Stimulated activated CD4-positive, alpha-beta T cell treated with anti-CD3 and anti-CD28 coated beads, Interleukin-12 subunit alpha, Interleukin-12 subunit beta, amount 100 ng/mL, for 4 hours (primary cell): ENCODE measurements at regions not wholly inside any gene's neighbourhood (a gene's known extent, or its start where the extent isn't known, plus 50 kb on each side); places are given as distances from the start of the nearest gene placed in this dataset.
"Not testable (repeated sequence)": the region's sequence is repeated elsewhere in the genome, so short reads cannot be mapped to it uniquely, and the experiment has no call there.

Experiments
- DNase-seq: peaks from one replicate; pipeline ENCODE4 v3.0.0-alpha.2; 2020

DNA sequence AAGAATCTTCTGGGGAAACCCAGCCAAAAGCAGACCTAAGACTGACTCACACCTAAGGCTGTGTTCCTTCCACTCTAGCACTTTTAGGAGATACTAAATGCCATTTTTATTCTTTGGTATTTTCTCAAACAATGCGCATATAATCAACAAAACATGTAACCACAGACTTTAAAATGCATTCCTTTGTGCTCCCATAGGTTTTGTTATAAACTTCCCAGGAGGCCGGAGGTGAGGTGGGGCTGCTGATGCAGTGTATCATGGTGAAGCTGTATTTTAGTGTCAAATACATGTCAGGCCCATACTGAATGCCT, 155.2 kb downstream of the BTBD3 start:
- no peak for DNase-seq

DNA sequence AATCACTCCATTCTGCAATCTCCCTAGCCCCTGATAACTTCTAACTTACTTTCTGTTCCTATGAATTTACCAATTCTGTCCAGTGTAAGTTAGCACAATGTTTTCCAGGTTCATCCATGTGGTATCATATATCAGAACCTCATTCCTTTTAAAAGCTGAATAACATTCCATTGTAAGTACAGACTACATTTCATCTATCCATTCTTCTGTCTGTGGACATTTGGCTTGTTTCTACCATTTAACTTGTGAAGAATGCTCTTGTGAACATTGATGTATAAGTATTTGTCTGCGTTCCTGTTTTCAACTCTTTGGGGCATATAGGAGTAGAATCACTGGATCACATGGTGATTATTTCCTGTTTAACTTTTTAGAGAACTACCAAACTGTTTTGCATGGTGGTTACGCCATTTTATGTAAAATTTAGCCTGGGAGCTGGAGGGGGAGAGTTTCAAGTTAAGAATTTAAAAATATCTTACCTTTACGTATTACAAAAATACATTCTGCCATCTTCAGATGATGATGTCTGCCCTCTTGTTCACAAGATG, 156.5 kb downstream of the BTBD3 start:
- DNase-seq, result no peak

DNA sequence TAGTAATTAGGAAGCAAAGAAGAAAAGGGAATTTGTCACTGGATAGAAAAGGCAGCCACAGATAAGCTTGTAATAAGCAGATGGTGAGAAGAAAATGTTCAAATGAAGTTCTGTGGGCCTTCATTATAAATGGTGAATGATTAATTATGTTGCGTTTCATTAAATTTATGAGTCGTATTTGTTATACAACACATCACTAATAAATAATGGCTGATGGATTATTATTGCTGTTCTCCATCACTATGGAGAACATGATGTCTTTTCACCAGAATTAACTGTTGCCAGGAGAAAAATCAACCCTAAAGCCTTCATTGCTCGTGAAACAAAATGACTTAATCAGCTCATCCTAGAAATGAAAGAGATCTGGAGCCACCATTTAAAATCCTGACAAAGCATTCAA, 158.5 kb downstream of the BTBD3 start:
- no peak for DNase-seq

DNA sequence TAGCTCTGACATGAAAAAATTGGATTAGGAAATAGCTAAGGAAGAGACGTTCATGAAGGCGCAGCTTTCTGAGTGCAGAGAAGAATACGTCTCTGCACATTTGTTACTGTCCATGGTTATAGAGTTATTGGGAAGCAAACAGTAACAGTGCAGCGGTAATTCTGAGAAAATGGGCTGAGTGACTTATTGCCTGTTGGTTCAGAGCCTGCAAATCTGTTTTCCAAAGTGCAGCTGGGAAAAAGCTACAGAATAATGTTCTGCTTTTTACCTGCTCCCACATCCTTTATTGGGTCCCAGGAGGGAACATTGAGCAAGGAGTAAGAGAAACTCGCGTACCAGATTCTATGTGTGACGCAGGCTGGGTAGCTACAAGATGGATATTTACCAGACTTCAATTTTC, 160.2 kb downstream of the BTBD3 start:
- no peak for DNase-seq

DNA sequence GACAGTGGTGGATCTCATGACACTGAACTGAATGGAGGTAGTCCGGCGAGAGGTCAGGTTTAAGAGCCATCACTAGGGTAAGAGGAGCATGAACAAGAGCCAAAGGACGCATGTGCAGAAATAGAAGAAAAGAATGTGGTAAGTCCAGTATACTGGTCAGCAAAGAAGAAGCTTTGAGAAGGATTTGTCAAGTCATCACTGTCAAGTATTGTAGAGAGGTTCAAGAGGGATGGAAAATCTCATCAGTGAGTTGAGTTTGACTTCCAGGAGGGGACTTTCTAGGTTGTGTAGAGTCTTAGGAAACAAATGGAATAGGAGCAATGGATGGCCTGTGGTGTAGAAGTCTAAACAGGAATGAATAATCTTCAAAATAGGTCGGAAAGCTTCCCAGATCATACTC, 161.8 kb downstream of the BTBD3 start:
- DNase-seq, result no peak

DNA sequence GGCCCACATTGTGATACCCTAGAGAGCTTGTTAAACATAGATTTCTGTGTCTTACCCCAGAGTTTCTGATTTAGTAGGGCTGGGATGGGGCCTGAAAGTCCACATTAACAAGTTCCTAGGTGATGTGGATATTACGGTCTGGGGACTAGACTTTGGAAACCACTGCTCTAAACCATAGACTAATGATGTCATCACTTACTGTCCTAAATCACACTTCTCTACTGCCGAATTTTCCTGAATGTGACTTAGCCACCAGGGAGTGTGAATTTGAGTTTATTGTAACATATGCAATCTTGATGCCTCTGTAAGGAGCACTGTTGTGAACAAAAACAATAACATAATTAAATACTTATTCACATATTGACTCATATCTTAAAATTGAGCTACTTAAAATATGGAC, 165.6 kb downstream of the BTBD3 start:
- DNase-seq, result no peak

DNA sequence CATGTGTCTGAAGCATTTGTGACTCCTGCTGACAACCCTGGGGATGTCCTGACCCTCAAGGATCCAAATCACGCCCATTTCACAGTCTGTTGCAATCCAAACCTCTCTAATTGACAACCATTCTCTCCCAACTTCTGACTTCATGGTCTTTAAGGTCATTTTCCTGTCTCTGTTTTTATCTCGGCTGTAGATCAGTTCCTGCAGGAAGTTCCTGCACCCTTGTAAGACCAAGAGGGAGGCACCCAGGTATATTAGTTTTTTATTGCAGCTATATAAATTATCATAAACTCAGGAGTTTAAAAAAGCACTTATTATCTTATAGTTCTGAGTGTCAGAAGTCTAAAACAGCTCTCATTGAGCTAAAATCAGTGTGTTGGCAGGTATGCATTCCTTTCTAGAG, 166.8 kb downstream of the BTBD3 start:
- no peak for DNase-seq

DNA sequence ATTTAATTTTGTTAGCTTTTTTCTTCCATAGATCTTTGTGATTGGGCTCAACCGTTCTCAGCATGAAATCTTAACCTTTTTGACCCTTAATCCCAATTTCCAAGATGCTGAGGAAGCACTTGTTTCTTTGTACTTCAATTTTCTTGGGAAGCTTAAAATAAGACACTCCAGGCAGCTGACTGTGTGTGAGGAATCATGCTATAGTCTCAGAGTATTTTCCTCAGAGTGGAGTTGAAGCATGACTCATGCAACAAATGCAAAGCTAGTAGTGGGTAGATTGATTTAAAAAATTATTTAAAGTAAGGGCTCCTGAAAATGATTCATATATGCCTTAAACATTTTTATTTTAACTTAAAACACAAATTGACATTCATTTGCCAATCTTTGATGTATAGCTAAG, 168.7 kb downstream of the BTBD3 start:
- no peak for DNase-seq

DNA sequence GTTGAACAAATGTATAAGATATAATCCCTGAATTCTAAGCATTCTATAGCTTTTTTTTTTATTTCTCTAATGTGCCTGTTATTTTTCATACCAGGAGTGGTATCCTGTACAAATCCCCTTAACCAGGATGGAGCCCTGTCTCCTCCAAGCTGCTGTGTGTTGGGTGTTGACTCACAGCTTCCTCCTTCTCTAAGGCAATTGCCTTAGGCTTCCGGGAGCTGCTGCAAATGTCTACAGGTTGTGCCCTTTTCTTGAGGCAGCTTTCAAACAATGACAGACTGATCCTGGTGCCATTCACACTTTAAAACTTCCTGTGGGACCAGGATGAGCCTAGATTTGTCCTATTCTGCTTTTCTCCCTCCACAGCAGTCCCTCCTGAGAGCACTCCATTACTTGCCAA, 173.2 kb downstream of the BTBD3 start:
- DNase-seq, result no peak

DNA sequence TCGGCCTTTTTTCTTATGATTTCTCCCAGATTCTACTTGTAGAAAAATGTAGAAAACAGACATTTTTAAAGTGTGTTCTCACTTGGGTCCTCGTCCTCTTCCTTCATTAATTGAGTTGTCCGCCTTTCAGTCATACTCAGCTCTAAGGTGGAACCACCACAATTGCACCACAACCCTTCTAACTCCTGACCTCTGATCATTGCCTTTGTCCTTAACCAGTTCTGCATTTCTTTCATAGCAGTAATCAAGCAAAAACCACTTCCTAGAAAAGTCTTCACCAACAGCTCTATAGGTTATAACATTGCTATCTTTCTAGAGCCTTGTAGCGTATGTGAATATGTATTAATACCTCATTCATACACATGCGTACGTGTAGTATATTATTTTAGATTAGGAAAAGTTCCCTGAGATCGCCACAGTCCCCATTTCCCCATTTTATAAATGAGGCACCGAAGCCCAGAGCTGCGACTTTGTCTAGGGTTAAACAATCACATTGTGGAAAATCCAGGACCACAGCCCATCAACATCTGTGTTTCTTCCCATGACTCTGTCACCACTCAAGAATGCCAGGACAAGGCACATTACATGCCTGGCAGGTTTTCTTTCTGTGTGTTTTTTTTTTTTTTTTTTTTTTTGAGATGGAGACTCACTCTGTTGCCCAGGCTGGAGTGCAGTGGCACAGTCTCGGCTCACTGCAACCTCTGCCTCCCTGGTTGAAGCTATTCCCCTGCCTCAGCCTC, 175.5 kb downstream of the BTBD3 start:
- no peak for DNase-seq

DNA sequence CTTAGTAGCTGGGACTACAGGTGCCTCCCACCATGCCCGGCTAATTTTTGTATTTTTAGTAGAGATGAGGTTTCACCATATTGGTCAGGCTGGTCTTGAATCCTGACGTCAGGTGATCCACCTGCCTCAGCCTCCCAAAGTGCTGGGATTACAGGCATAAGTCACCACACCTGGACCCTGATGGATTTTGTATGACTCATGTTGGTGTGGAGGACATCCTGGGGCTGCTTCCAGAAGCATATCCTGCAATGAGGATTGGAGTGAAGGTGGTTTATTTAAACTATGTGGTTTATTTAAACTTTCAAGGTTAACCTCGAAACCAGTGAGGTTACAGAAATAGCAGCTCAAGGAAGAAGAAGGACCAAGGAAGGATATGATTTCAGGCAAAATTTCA, 176.1 kb downstream of the BTBD3 start:
- DNase-seq, result not testable (repeated sequence)

DNA sequence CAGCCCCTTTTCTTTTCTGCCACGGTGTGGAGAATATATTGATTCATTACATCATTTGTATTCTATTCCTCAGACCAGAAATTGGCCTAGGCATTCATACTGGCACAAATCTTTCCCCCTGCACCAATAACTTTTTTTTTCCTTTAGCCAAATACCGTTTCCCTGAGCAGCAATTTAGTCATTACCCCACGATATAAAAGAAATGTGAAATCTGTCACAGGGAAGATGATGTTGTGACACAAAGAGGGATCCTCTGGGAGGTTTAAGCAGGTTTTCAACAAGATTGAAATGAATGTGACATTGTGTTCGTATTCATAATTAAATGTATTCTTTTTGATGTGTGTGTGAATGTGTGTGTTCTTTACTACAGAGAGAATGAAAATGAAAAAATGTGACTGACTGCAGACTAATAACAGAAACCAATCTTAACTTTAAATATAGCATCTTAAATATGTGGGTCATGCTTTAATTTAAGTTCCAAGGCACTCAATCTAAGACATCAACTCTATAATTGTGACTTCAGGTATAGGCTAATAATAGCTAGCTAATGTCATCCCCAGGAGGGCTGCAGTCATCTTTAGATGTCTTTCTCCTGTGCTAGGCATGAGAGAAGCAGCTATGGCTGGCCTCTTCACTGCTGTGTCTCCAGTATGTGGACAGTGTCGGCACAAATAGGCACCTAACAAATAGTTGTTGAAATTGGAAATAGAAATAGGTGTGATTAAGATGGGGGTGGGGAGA, 177.7 kb downstream of the BTBD3 start:
- DNase-seq, result no peak

DNA sequence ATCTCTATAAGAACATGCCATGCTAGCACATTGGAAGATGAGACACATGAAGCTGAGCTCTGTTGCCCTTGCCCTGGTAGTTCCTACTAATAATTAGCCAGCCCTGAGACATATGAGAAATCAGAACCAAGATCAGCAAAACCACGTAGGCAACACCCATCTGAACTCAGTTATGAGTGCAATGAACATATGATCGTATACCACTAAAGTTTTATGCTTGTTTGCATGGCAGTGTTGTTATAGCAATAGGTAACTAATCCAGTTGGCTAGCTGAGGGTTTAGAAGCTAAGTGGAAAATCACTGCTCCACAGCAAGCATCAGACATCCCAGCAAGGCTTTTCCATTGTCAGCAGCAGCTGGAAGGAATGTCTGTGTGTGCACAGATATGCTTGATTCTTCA, 180.7 kb downstream of the BTBD3 start:
- DNase-seq, result no peak

DNA sequence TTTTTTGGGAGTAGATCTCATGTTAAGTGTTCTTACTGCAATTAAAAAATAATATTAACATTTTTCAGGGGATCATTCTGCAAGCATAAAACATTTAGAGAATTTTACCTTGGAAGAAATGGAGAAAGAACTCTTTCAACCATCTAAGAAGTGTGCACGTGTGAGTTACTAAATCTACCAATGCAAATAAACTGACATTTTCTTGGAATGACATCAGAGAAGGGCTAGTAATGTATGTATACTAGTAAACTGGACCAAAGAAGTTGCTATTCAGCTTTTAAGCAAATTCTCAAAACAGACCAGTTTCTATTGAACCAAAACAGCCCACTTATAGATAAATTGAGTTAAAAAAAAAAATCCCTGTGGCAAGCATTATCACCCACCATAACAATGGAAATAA, 191.2 kb downstream of the BTBD3 start:
- no peak for DNase-seq

DNA sequence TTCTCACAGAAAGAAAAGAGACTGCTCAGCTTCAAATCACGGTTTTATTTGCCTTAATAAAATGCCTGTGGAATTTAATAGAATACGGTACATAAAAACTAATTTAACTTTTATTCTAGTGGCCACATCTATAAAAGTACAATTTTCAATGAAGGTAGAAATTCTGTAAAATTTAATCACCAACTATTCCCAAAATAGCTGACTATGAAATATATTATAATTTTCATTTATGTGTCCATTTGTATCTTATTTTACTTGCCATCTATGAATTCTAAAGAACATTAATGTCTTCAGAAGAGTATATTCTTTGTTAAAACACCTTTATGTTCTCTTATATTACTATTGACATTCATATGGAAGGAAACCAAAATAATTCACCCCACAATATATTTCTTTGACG, 192.6 kb downstream of the BTBD3 start:
- DNase-seq, result no peak

DNA sequence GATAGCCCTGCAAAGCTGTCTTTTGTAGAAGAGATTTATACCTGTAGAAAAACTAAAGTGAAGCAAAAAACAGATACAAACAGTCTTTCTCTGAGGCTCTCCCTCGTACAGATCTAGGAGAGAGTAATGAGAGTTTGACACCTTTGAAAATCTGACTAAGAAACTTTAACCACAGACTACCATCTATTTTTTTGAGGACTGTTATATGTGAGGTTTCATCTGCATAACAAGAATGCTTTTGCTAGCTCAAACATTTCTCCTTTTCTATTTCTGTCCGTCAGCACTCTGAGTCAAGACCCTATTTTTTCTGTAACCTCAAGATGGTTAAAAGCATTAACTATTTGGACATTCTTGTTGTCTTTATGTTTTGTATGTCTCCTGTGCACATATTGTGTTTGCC, 193.0 kb downstream of the BTBD3 start:
- DNase-seq, result no peak

DNA sequence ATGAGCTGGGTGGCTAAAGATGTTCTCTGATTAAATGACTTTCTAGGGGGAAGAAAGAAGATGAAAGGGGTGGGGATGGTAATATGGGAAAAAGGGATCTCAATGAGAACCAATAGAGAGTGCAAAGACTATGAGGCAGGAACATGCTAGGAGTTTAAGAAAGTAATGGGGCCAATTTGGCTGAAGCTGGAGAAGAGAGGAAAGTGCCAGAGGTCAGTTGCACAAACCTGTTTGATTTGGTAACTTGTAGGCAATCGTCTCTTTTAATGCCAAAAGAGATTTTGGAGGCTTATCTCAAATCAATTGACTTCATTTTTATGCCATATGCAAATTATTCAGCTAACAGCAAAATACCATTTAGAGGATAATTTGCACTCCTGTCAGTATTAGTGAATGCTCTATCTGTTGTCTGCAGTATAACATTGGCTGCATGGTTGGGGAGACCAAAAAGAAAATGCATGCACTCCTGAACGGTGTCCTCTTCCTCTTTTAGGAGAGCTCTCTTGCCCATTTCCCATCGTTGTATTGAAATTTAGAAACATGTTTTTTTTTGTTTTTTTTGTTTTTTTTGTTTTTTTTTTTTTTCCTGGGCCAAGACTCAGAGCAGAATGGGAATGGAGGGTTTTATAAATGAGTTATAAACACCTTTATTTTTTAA, 193.9 kb downstream of the BTBD3 start:
- DNase-seq, result no peak

DNA sequence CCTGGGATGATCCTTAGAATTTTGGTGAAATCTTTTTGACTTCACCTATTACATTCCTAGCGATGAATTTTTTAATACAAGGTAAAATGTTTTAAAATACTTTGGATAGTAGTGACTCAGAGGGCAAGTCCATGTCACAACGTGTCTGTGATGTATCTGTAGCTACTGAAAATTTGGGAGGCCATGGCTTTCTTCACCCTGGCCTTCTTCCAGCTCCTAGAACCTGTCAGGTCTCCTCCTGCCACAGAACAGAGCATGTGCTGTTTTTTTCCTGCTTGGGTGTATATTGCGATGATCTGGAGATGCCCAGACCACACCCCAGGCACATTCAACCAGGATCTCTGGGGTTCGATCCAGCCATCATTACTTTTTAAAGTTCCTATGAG, 194.4 kb downstream of the BTBD3 start:
- DNase-seq, result no peak

DNA sequence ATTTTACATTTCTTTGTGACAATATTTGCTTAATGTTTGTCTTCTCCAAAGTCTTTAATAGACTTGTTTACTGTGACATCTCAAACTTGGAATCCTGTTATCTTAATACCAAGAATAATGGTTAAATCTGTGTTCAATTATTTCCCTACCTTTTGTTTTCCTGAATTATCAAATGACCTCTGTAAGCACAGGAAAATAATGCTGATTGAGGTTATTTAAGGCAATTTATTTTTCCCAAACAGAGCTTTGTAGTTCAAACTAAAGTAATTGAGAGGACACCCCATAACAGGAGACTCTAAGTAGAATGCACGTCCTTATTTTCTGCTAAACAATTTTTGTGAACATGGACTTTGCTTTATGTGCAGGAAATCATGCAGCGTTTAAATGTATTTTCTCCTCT, 195.0 kb downstream of the BTBD3 start:
- no peak for DNase-seq

DNA sequence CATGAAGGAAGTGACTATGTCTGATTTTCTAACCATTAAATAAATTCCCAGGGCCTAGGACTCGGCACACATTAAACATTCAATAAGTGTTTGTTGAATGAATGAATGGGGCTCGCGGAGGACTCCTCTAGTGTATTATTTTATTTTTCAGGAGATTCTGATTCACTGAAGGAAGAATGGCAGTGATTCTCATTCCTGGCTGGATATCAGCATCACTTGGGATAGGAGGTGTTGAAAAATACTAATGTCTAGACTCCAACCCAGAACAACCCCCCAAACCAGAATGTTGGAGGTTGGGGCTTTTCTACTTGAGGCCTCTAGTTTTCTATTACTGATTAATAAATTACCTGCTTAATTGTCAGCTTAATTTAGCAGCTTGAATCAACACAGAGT, 195.4 kb downstream of the BTBD3 start:
- DNase-seq, result no peak

DNA sequence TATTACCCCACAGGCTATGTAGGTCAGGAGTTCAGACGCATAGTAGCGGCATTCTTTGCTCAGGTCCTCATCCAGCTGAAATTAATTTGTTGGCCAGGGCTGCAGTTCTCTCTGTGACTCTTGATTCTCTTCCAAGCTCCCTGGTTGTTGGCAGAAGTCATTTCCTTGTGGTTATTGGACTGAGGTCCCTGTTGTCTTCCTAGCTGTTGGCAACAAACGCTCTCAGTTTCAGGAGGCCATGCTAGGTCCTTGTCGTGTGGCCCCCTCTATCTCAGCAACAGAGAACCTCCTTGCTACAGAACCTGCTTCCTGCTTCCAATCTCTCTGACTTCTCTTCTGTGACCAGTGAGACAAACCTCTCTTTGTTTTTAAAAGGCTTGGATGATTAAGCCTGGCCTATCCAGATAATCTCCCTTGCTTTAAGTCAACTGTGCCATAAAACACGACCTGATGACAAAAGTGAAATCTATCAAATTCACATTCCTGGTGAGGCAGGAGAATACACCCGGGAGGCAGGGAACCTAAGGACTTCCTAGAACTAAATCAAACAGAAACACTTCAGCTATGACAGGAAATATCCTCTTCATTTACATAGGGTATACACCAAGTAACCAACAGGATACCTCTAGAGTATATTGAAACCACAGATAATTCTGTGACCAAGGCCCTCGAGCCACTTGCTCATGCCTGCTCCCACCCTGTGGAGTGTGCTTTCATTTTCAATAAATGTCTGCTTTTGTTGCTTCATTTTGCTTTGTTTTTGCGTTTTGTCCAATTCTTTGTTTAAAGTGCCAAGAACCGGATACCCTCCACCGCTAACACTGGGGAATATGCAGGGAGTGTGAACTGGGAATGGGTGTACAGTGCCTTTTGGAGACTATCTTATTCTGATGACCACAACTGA, 196.0 kb downstream of the BTBD3 start:
- no peak for DNase-seq

DNA sequence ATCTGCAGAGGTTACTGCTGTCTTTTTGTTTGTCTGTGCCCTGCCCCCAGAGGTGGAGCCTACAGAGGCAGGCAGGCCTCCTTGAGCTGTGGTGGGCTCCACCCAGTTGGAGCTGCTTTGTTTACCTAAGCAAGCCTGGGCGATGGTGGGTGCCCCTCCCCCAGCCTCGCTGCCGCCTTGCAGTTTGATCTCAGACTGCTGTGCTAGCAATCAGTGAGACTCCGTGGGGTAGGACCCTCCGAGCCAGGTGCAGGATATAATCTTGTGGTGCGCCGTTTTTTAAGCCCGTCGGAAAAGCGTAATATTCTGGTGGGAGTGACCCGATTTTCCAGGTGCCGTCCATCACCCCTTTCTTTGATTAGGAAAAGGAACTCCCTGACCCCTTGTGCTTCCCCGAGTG, 211.4 kb downstream of the BTBD3 start:
- not testable (repeated sequence) for DNase-seq

DNA sequence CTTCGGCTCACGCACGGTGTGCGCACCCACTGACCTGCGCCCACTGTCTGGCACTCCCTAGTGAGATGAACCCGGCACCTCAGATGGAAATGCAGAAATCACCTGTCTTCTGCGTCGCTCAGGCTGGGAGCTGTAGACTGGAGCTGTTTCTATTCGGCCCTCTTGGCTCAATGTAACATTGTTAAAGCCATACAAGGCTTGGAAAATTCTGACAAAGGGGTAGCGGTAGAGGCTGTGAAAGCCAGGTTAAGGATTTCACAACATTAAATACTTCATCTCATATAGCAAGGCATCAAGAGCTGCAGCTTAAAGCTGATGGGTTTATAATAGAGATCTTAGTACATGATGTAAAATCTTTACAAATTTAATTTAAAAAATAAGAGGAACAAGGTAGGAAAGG, 211.8 kb downstream of the BTBD3 start:
- DNase-seq, result not testable (repeated sequence)
